ENCODE measurements at regions not wholly inside any gene's neighbourhood (a gene's known extent, or its start where the extent isn't known, plus 50 kb on each side); places are given as distances from the start of the nearest gene placed in this dataset.

DNA sequence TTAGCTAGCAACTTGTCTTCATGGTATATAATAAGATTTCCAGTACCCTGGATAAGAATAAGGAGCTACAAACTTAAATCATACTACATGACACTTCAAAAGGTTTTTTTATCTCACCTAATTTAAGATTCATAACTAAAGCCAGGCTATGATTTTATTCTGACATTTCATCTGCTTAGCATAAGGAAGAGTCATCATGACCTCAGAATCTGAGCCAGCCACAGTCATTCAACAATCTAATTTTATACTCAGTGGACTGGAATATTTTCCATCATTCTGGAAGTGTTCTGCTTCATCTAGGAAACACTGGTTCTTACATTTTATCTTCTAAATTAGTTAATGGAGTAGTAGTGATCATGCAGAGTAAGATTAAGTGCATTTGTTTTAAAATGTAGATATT lies 102.1 kb upstream of the KCND2 start:
- TF ChIP-seq POLR2AphosphoS5 (IDR thresholded peaks at IDR 0.05) (no peak), POLR2A (IDR thresholded peaks at IDR 0.05) (no peak)
- TF ChIP-seq, protein P1, sequence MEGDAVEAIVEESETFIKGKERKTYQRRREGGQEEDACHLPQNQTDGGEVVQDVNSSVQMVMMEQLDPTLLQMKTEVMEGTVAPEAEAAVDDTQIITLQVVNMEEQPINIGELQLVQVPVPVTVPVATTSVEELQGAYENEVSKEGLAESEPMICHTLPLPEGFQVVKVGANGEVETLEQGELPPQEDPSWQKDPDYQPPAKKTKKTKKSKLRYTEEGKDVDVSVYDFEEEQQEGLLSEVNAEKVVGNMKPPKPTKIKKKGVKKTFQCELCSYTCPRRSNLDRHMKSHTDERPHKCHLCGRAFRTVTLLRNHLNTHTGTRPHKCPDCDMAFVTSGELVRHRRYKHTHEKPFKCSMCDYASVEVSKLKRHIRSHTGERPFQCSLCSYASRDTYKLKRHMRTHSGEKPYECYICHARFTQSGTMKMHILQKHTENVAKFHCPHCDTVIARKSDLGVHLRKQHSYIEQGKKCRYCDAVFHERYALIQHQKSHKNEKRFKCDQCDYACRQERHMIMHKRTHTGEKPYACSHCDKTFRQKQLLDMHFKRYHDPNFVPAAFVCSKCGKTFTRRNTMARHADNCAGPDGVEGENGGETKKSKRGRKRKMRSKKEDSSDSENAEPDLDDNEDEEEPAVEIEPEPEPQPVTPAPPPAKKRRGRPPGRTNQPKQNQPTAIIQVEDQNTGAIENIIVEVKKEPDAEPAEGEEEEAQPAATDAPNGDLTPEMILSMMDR (IDR thresholded peaks at IDR 0.05) = no peak
